GM23248 (cell line): ENCODE measurements at regions not wholly inside any gene's neighbourhood (a gene's known extent, or its start where the extent isn't known, plus 50 kb on each side); places are given as distances from the start of the nearest gene placed in this dataset.
A peak's percentile ranks its signal among the peaks of the same experiment; 100 is the strongest.

Source experiments
- DNase-seq: peaks from one replicate; pipeline ENCODE4 v3.0.0-alpha.2; 2015
- H2AFZ ChIP-seq: fragments of 200-600 bp; sonication (generic); 2 replicates; pipeline ENCODE4 v1.6.1; 2016; ENCODE audit warnings: antibody characterized with exemption
- H3F3A ChIP-seq: fragments of 200-600 bp; sonication (generic); 2 replicates; pipeline ENCODE4 v1.6.1; 2016; ENCODE audit warnings: mild to moderate bottlenecking, antibody characterized with exemption, mixed run types; ENCODE audit not compliant: insufficient read depth
- H3K27ac ChIP-seq: fragments of 200-600 bp; sonication (generic); 2 replicates; pipeline ENCODE4 v1.5.1; 2016; ENCODE audit warnings: mild to moderate bottlenecking
- H3K27me3 ChIP-seq: fragments of 200-600 bp; sonication (generic); replicated peaks from 2 replicates; pipeline ENCODE4 v1.6.1; 2016; ENCODE audit warnings: mild to moderate bottlenecking; ENCODE audit not compliant: insufficient read depth
- H3K36me3 ChIP-seq: fragments of 200-600 bp; sonication (generic); 2 replicates; pipeline ENCODE4 v1.6.1; 2016; ENCODE audit warnings: low read depth, mild to moderate bottlenecking
- H3K4me1 ChIP-seq: fragments of 200-600 bp; sonication (generic); 2 replicates; pipeline ENCODE4 v1.6.1; 2016; ENCODE audit warnings: mild to moderate bottlenecking; ENCODE audit not compliant: insufficient read depth
- H3K4me2 ChIP-seq: fragments of 200-600 bp; sonication (generic); one replicate; pipeline ENCODE4 v1.6.1; 2016; ENCODE audit warnings: mild to moderate bottlenecking; ENCODE audit not compliant: unreplicated experiment
- H3K4me3 ChIP-seq: fragments of 200-600 bp; sonication (generic); 2 replicates; pipeline ENCODE4 v1.5.1; 2016; ENCODE audit warnings: mild to moderate bottlenecking
- H3K79me2 ChIP-seq: fragments of 200-600 bp; sonication (generic); 2 replicates; pipeline ENCODE4 v1.6.1; 2016; ENCODE audit warnings: mild to moderate bottlenecking; ENCODE audit not compliant: insufficient read depth
- H3K9ac ChIP-seq: fragments of 200-600 bp; sonication (generic); 2 replicates; pipeline ENCODE4 v1.6.1; 2016; ENCODE audit warnings: mild to moderate bottlenecking
- H3K9me2 ChIP-seq: fragments of 200-600 bp; sonication (generic); 2 replicates; pipeline ENCODE4 v1.6.1; 2016; ENCODE audit warnings: mixed run types, mild to moderate bottlenecking, moderate library complexity; ENCODE audit not compliant: insufficient read depth
- H3K9me3 ChIP-seq: fragments of 200-600 bp; sonication (generic); one replicate; pipeline ENCODE4 v1.6.1; 2017; ENCODE audit warnings: low read depth
- H4K20me1 ChIP-seq: fragments of 200-600 bp; sonication (generic); 2 replicates; pipeline ENCODE4 v1.6.0; 2016; ENCODE audit not compliant: insufficient read depth
- EZH2 ChIP-seq: fragments of 200-600 bp; sonication (generic); IDR thresholded peaks from 2 replicates; pipeline ENCODE4 v1.6.1; 2018; ENCODE audit warnings: antibody characterized with exemption, mild to moderate bottlenecking; ENCODE audit not compliant: insufficient read depth, poor library complexity, severe bottlenecking
- EZH2phosphoT487 ChIP-seq: fragments of 200-600 bp; sonication (generic); IDR thresholded peaks from 2 replicates; pipeline ENCODE4 v1.6.1; 2018; ENCODE audit warnings: antibody characterized with exemption, moderate library complexity, mild to moderate bottlenecking, low read depth; ENCODE audit not compliant: insufficient read depth
- WGBS, 2 experiments: methylation state at CpG; one replicate each; pipeline ENCODE4 v1.1.6; 2015 to 2017; ENCODE audit warnings: low lambda C conversion rate in 2 of 2, low coverage in 1 of 2; ENCODE audit errors: missing lambda C conversion rate in 2 of 2; 5-methylcytosine and 5-hydroxymethylcytosine counted together
- in situ Hi-C: fragments of 300-500 bp; cut with MboI; formaldehyde crosslinking; loops from 2 replicates; pipeline ENCODE4 v1.15.0; 2020

GRCh38 chr9:14383294-14383693 is 69.4 kb upstream of the NFIB start:
- peak; percentile 64 for DNase-seq
- in situ Hi-C loops, result no loop called here
- WGBS, 2 experiments, result 61 to 62% methylated on average over 2 of the region's 2 CpGs

GRCh38 chr9:14380061-14380836 is 66.3 kb upstream of the NFIB start:
- H3K36me3 ChIP-seq, result no peaks in the 10 kb centered on the region
- H3F3A ChIP-seq, result no peaks in the 10 kb centered on the region
- TF ChIP-seq EZH2phosphoT487, result no peak
- no peak for TF ChIP-seq EZH2
- H3K9me2 ChIP-seq, result no peaks in the 10 kb centered on the region
- H3K9ac ChIP-seq, result no peak overlapping the region
- no peak overlapping the region for H3K4me2 ChIP-seq
- in situ Hi-C loops, result no loop called here
- DNase-seq, result no peak
- no peaks in the 10 kb centered on the region for H4K20me1 ChIP-seq
- H3K27ac ChIP-seq, result no peak overlapping the region
- H3K79me2 ChIP-seq, result no peaks in the 10 kb centered on the region
- 92 to 93% methylated on average over 3 of the region's 3 CpGs for WGBS, 2 experiments
- no peaks in the 10 kb centered on the region for H3K9me3 ChIP-seq
- no peak overlapping the region for H2AFZ ChIP-seq
- peaks cover 51% of the 10 kb centered on the region for H3K27me3 ChIP-seq
- no peaks in the 10 kb centered on the region for H3K4me1 ChIP-seq
- H3K4me3 ChIP-seq, result no peak overlapping the region

More at GRCh38 chr9:14383294-14383693, 69.4 kb upstream of the NFIB start:
- no peaks in the 10 kb centered on the region for H3K9me3 ChIP-seq
- no peak for TF ChIP-seq EZH2phosphoT487
- TF ChIP-seq EZH2, result no peak
- no peaks in the 10 kb centered on the region for H3F3A ChIP-seq
- no peaks in the 10 kb centered on the region for H3K79me2 ChIP-seq
- H3K4me3 ChIP-seq, result no peak overlapping the region
- H3K27ac ChIP-seq, result no peak overlapping the region
- H4K20me1 ChIP-seq, result no peaks in the 10 kb centered on the region
- no peak overlapping the region for H3K9ac ChIP-seq
- H2AFZ ChIP-seq, result no peak overlapping the region
- no peak overlapping the region for H3K4me2 ChIP-seq
- no peaks in the 10 kb centered on the region for H3K9me2 ChIP-seq
- H3K27me3 ChIP-seq, result peaks cover 48% of the 10 kb centered on the region; the same call in 1 of the 2 replicates
- no peaks in the 10 kb centered on the region for H3K36me3 ChIP-seq
- no peaks in the 10 kb centered on the region for H3K4me1 ChIP-seq

GRCh38 chr9:14379280-14379679 is 65.3 kb upstream of the NFIB start:
- Histone ChIP-seq H4K20me1 (no peaks in the 10 kb centered on the region), H3K9me3 (no peaks in the 10 kb centered on the region), H3K4me1 (no peaks in the 10 kb centered on the region), H3K27ac (no peak overlapping the region), H3K9me2 (no peaks in the 10 kb centered on the region), H2AFZ (no peak overlapping the region), H3K4me3 (no peak overlapping the region), H3K27me3 (peaks cover 51% of the 10 kb centered on the region), H3F3A (no peaks in the 10 kb centered on the region), H3K4me2 (no peak overlapping the region), H3K36me3 (no peaks in the 10 kb centered on the region), H3K79me2 (no peaks in the 10 kb centered on the region), H3K9ac (no peak overlapping the region)
- TF ChIP-seq EZH2 (no peak), EZH2phosphoT487 (no peak)
- DNase-seq, result no peak
- WGBS, 2 experiments, result 76% methylated on average over 4 of the region's 4 CpGs
- in situ Hi-C loops, result loop anchor here (10.0 kb wide), 1 partner anchor 174 kb away; no protein-coding TSS in a partner anchor

GRCh38 chr9:14373706-14374105 is 59.8 kb upstream of the NFIB start:
- in situ Hi-C loops, result loop anchor here (10.0 kb wide), 1 partner anchor 169 kb away; no protein-coding TSS in a partner anchor
- no peaks in the 10 kb centered on the region for H3K9me2 ChIP-seq
- peaks cover 25% of the 10 kb centered on the region for H3F3A ChIP-seq
- TF ChIP-seq EZH2 (no peak), EZH2phosphoT487 (no peak)
- no peak overlapping the region for H3K4me2 ChIP-seq
- H3K27me3 ChIP-seq, result peaks cover 25% of the 10 kb centered on the region
- H3K9ac ChIP-seq, result no peak overlapping the region
- no peak overlapping the region for H3K4me3 ChIP-seq
- no peaks in the 10 kb centered on the region for H3K9me3 ChIP-seq
- H3K36me3 ChIP-seq, result no peaks in the 10 kb centered on the region
- DNase-seq, result no peak
- no peaks in the 10 kb centered on the region for H4K20me1 ChIP-seq
- peaks cover 17% of the 10 kb centered on the region for H3K4me1 ChIP-seq
- H3K79me2 ChIP-seq, result no peaks in the 10 kb centered on the region
- H3K27ac ChIP-seq, result no peak overlapping the region
- H2AFZ ChIP-seq, result no peak overlapping the region
- 65 to 72% methylated on average over 4 of the region's 4 CpGs for WGBS, 2 experiments
